HepG2 (cell line): ENCODE measurements at regions not wholly inside any gene's neighbourhood (a gene's known extent, or its start where the extent isn't known, plus 50 kb on each side); places are given as distances from the start of the nearest gene placed in this dataset.

Experiments used
- ATAC-seq: fragments of 200-7000 bp; cut with Tn5 transposase; 3 replicates; pipeline ENCODE4 v1.9.1; 2020; ENCODE audit warnings: mild to moderate bottlenecking, moderate library complexity
- BruUV-seq: library from RNA; stranded (reverse); fragments of 400-500 nt; replicated peaks from 2 replicates; lab custom pipeline; 2021; lab: Mats Ljungman, UMichigan
- CTCF ChIA-PET: fragments of 300-600 bp; formaldehyde crosslinking; extraction: SDS; loops from one replicate; lab custom pipeline; 2021; ENCODE audit warnings: low total read pairs, inconsistent platforms, low intra/inter-chr PET ratio; lab: Yijun Ruan, JAX
- POLR2A ChIA-PET: fragments of 350-600 bp; sonication (Branson Sonifier 250); formaldehyde crosslinking; loops from one replicate; lab custom pipeline; 2020; ENCODE audit warnings: antibody characterized with exemption, inconsistent platforms; lab: Yijun Ruan, JAX
- DNase-seq: peaks from one replicate; pipeline ENCODE4 v3.0.0-alpha.2; 2015; ENCODE audit warnings: low spot score
- FAIRE-seq: peaks from 3 replicates; lab custom pipeline; 2011; peaks lifted over from hg19 to GRCh38; lab: Jason Lieb, UNC
- H2AFZ ChIP-seq: one replicate; pipeline ENCODE4 v1.6.1; 2011; ENCODE audit warnings: low read length, inconsistent platforms
- H3K27ac ChIP-seq: fragments of 300-600 bp; 3 replicates; pipeline ENCODE4 v1.8.0; 2011; ENCODE audit warnings: mixed run types, mild to moderate bottlenecking, mixed read lengths, low read length, inconsistent platforms; ENCODE audit not compliant: insufficient read depth; ENCODE audit errors: extremely low read length
- H3K27me3 ChIP-seq, 2 experiments: fragments of 200-600 bp in 1 of 2; 2 replicates in 1 of 2; 3 replicates in 1 of 2; pipeline versions ENCODE4 v1.6.0 to v1.8.0; 2011; ENCODE audit warnings: low read length in 2 of 2, mild to moderate bottlenecking in 2 of 2, moderate library complexity in 2 of 2, inconsistent platforms in 1 of 2; ENCODE audit not compliant: insufficient read depth in 2 of 2, control insufficient read depth in 1 of 2
- H3K36me3 ChIP-seq, 2 experiments: fragments of 200-600 bp in 1 of 2; replicated peaks in 1 of 2; 2 replicates in 1 of 2; 3 replicates in 1 of 2; pipeline versions ENCODE4 v1.5.1 to v1.8.0; 2011; ENCODE audit warnings: low read length in 2 of 2, inconsistent platforms in 1 of 2; ENCODE audit not compliant: insufficient read depth in 2 of 2, control insufficient read depth in 1 of 2
- H3K4me1 ChIP-seq: 2 replicates; pipeline ENCODE4 v1.5.1; 2012; ENCODE audit warnings: low read length, inconsistent platforms; ENCODE audit not compliant: insufficient read depth
- H3K4me2 ChIP-seq: 2 replicates; pipeline ENCODE4 v1.6.0; 2011; ENCODE audit warnings: low read depth, low read length, inconsistent platforms
- H3K4me3 ChIP-seq, 3 experiments: fragments of 200-600 bp in 1 of 3; sonication (generic), shearing (Covaris generic) in 1 of 3; replicated peaks in 1 of 3; 2 replicates each; pipeline ENCODE4 v1.5.1; 2011 to 2016; ENCODE audit warnings: low read length in 3 of 3, inconsistent platforms in 2 of 3, low read depth in 2 of 3, mild to moderate bottlenecking in 2 of 3, control low read depth in 1 of 3, mixed read lengths in 1 of 3; ENCODE audit not compliant: insufficient read depth in 1 of 3
- H3K79me2 ChIP-seq: one replicate; pipeline ENCODE4 v1.6.1; 2011; ENCODE audit warnings: low read length, inconsistent platforms; ENCODE audit not compliant: insufficient read depth
- H3K9ac ChIP-seq: 2 replicates; pipeline ENCODE4 v1.6.0; 2011; ENCODE audit warnings: mild to moderate bottlenecking, low read depth, low read length, inconsistent platforms; ENCODE audit not compliant: insufficient read depth
- H3K9me3 ChIP-seq: 2 replicates; pipeline ENCODE4 v1.5.1; 2012; ENCODE audit warnings: mild to moderate bottlenecking, low read length
- H4K20me1 ChIP-seq: 2 replicates; pipeline ENCODE4 v1.6.0; 2011; ENCODE audit warnings: inconsistent platforms, mild to moderate bottlenecking, low read length, moderate library complexity; ENCODE audit not compliant: insufficient read depth
- CEBPB ChIP-seq: IDR thresholded peaks from 2 replicates; pipeline ENCODE4 v1.6.1; 2011; ENCODE audit warnings: low read depth, low read length, improper control_type of control experiment, borderline replicate concordance
- NFIB ChIP-seq: sonication (generic); formaldehyde crosslinking; IDR thresholded peaks from 2 replicates; pipeline ENCODE4 v1.9.0; 2021; ENCODE audit warnings: missing genetic modification reagents, mild to moderate bottlenecking, borderline replicate concordance
- NKX3-1 ChIP-seq: sonication (generic); formaldehyde crosslinking; IDR thresholded peaks from 2 replicates; pipeline ENCODE4 v1.5.0; 2020; ENCODE audit warnings: missing genetic modification reagents
- PATZ1 ChIP-seq: sonication (generic); formaldehyde crosslinking; IDR thresholded peaks from 2 replicates; pipeline ENCODE4 v1.4.0; 2020; ENCODE audit warnings: missing genetic modification reagents
- PLSCR1 ChIP-seq: sonication (generic); formaldehyde crosslinking; IDR thresholded peaks from 2 replicates; pipeline ENCODE4 v1.5.0; 2020; ENCODE audit warnings: missing genetic modification reagents, mild to moderate bottlenecking, borderline replicate concordance
- RARG ChIP-seq: sonication (generic); formaldehyde crosslinking; IDR thresholded peaks from 2 replicates; pipeline ENCODE4 v1.4.0; 2020; ENCODE audit warnings: low read depth, mild to moderate bottlenecking, missing genetic modification reagents
- SRY ChIP-seq: sonication (generic); formaldehyde crosslinking; IDR thresholded peaks from 2 replicates; pipeline ENCODE4 v1.8.0; 2022; ENCODE audit warnings: mild to moderate bottlenecking, missing genetic modification reagents
- ZNF441 ChIP-seq: sonication (generic); formaldehyde crosslinking; IDR thresholded peaks from 2 replicates; pipeline ENCODE4 v1.7.0; 2021; ENCODE audit warnings: missing genetic modification reagents, borderline replicate concordance
- ZNF557 ChIP-seq: sonication (generic); formaldehyde crosslinking; IDR thresholded peaks from 2 replicates; pipeline ENCODE4 v1.4.0; 2020; ENCODE audit warnings: missing genetic modification reagents
- ZNF580 ChIP-seq: IDR thresholded peaks from 2 replicates; pipeline ENCODE4 v1.6.1; 2016; ENCODE audit warnings: low read depth, borderline replicate concordance
- ZNF597 ChIP-seq: sonication (generic); formaldehyde crosslinking; IDR thresholded peaks from 2 replicates; pipeline ENCODE4 v1.5.0; 2020; ENCODE audit warnings: missing genetic modification reagents
- WGBS: methylation state at CpG from one replicate; pipeline ENCODE4 v1.1.6; 2017; ENCODE audit warnings: low lambda C conversion rate; 5-methylcytosine and 5-hydroxymethylcytosine counted together
- in situ Hi-C: cut with HindIII; loops from 2 replicates; pipeline ENCODE4 v1.10.0; 2017; ENCODE audit warnings: low pct_unique_long_range_greater_than_20kb; ENCODE audit not compliant: extremely low pct_ligation_motif_present
- intact Hi-C: fragments of 100-400 bp; cut with micrococcal nuclease; formaldehyde crosslinking; loops from one replicate; pipeline ENCODE4 v1.10.0; 2022; ENCODE audit not compliant: unreplicated experiment
- TF ChIP-seq, protein P1 (sequence below): sonication (generic); formaldehyde crosslinking; IDR thresholded peaks from 2 replicates; pipeline ENCODE4 v1.5.1; 2020; ENCODE audit warnings: mild to moderate bottlenecking, missing genetic modification reagents, moderate library complexity
- TF ChIP-seq, protein P2 (sequence below): sonication (generic); formaldehyde crosslinking; IDR thresholded peaks from 2 replicates; pipeline ENCODE4 v1.9.0; 2021; ENCODE audit warnings: mild to moderate bottlenecking, missing genetic modification reagents

GRCh38 chr2:103526757-103527156 is 764.9 kb downstream of the TMEM182 start:
- ATAC-seq = no peak
- 9% methylated on average over 6 of the region's 9 CpGs for WGBS
- intact Hi-C loops = no loop called here
- FAIRE-seq = no peak
- H4K20me1 ChIP-seq = no peaks in the 10 kb centered on the region
- no peak overlapping the region for H2AFZ ChIP-seq
- BruUV-seq = no TSS peak
- no peaks in the 10 kb centered on the region for H3K27me3 ChIP-seq
- no peaks in the 10 kb centered on the region for H3K4me1 ChIP-seq
- H3K9me3 ChIP-seq = peaks cover 59% of the 10 kb centered on the region
- POLR2A ChIA-PET = no interaction called here
- in situ Hi-C loops = no loop called here
- H3K79me2 ChIP-seq = no peaks in the 10 kb centered on the region
- no peaks in the 10 kb centered on the region for H3K36me3 ChIP-seq
- H3K4me3 ChIP-seq = no peak overlapping the region
- H3K4me2 ChIP-seq = no peak overlapping the region
- CTCF ChIA-PET = no interaction called here
- DNase-seq = no peak
- no peak overlapping the region for H3K27ac ChIP-seq
- no peak overlapping the region for H3K9ac ChIP-seq
- TF ChIP-seq ZNF597 (CRISPR knock-in tag) = no peak
- TF ChIP-seq PATZ1 = no peak
- no peak for TF ChIP-seq RARG (CRISPR knock-in tag)
- no peak for TF ChIP-seq ZNF580 (CRISPR knock-in tag)
- TF ChIP-seq, protein P1, sequence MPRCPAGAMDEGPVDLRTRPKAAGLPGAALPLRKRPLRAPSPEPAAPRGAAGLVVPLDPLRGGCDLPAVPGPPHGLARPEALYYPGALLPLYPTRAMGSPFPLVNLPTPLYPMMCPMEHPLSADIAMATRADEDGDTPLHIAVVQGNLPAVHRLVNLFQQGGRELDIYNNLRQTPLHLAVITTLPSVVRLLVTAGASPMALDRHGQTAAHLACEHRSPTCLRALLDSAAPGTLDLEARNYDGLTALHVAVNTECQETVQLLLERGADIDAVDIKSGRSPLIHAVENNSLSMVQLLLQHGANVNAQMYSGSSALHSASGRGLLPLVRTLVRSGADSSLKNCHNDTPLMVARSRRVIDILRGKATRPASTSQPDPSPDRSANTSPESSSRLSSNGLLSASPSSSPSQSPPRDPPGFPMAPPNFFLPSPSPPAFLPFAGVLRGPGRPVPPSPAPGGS (CRISPR knock-in tag) = no peak
- no peak for TF ChIP-seq ZNF441 (CRISPR knock-in tag)
- TF ChIP-seq CEBPB = no peak
- no peak for TF ChIP-seq SRY (CRISPR knock-in tag)
- no peak for TF ChIP-seq NFIB
- no peak for TF ChIP-seq NKX3-1 (CRISPR knock-in tag)
- TF ChIP-seq, protein P2, sequence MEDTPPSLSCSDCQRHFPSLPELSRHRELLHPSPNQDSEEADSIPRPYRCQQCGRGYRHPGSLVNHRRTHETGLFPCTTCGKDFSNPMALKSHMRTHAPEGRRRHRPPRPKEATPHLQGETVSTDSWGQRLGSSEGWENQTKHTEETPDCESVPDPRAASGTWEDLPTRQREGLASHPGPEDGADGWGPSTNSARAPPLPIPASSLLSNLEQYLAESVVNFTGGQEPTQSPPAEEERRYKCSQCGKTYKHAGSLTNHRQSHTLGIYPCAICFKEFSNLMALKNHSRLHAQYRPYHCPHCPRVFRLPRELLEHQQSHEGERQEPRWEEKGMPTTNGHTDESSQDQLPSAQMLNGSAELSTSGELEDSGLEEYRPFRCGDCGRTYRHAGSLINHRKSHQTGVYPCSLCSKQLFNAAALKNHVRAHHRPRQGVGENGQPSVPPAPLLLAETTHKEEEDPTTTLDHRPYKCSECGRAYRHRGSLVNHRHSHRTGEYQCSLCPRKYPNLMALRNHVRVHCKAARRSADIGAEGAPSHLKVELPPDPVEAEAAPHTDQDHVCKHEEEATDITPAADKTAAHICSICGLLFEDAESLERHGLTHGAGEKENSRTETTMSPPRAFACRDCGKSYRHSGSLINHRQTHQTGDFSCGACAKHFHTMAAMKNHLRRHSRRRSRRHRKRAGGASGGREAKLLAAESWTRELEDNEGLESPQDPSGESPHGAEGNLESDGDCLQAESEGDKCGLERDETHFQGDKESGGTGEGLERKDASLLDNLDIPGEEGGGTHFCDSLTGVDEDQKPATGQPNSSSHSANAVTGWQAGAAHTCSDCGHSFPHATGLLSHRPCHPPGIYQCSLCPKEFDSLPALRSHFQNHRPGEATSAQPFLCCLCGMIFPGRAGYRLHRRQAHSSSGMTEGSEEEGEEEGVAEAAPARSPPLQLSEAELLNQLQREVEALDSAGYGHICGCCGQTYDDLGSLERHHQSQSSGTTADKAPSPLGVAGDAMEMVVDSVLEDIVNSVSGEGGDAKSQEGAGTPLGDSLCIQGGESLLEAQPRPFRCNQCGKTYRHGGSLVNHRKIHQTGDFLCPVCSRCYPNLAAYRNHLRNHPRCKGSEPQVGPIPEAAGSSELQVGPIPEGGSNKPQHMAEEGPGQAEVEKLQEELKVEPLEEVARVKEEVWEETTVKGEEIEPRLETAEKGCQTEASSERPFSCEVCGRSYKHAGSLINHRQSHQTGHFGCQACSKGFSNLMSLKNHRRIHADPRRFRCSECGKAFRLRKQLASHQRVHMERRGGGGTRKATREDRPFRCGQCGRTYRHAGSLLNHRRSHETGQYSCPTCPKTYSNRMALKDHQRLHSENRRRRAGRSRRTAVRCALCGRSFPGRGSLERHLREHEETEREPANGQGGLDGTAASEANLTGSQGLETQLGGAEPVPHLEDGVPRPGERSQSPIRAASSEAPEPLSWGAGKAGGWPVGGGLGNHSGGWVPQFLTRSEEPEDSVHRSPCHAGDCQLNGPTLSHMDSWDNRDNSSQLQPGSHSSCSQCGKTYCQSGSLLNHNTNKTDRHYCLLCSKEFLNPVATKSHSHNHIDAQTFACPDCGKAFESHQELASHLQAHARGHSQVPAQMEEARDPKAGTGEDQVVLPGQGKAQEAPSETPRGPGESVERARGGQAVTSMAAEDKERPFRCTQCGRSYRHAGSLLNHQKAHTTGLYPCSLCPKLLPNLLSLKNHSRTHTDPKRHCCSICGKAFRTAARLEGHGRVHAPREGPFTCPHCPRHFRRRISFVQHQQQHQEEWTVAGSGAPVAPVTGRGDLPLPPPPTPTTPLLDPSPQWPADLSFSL (CRISPR knock-in tag) = no peak
- no peak for TF ChIP-seq ZNF557 (CRISPR knock-in tag)
- TF ChIP-seq PLSCR1 (CRISPR knock-in tag) = no peak
